ENCODE measurements at regions not wholly inside any gene's neighbourhood (a gene's known extent, or its start where the extent isn't known, plus 50 kb on each side); places are given as distances from the start of the nearest gene placed in this dataset.

GRCh38 chr5:86330736-86331135 is 287.0 kb upstream of the COX7C start:
- peaks cover 0 to 37% (median 11%) of the 10 kb centered on the region in 4 donors for H3K4me1 ChIP-seq
- H3K27me3 ChIP-seq = no peaks in the 10 kb centered on the region
- H3K36me3 ChIP-seq = no peaks in the 10 kb centered on the region
- 91 to 94% methylated on average over 2 of the region's 2 CpGs for WGBS, 2 donors
- TF ChIP-seq POLR2A (IDR thresholded peaks at IDR 0.05) (no peak), CTCF (IDR thresholded peaks at IDR 0.05) (no peak), POLR2AphosphoS5 (IDR thresholded peaks at IDR 0.05) (no peak), EP300 (IDR thresholded peaks at IDR 0.05) (no peak)
- H3K4me3 ChIP-seq = no peak overlapping the region
- H3K27ac ChIP-seq = no peak overlapping the region
- no peak for DNase-seq
- no peaks in the 10 kb centered on the region for H3K9me3 ChIP-seq
- intact Hi-C loops (cut with DNase I) = no loop called here

- 69 to 75% methylated on average over 1 of the region's 1 CpG for WGBS, 2 donors
- Histone ChIP-seq H3K27ac (peak overlapping the region in 2 of 4 donors; percentile 10 to 14), H3K4me1 (peaks cover 0 to 37% (median 11%) of the 10 kb centered on the region in 4 donors), H3K36me3 (no peaks in the 10 kb centered on the region), H3K4me3 (no peak overlapping the region), H3K27me3 (no peaks in the 10 kb centered on the region), H3K9me3 (no peaks in the 10 kb centered on the region)
- no peak for DNase-seq
- intact Hi-C loops (cut with DNase I) = no loop called here
- peak in 3 of 4 donors; percentile 14 to 83 (median 82) for TF ChIP-seq POLR2AphosphoS5 (IDR thresholded peaks at IDR 0.05)
- TF ChIP-seq EP300 (IDR thresholded peaks at IDR 0.05) = no peak
These were observed 284.9 kb upstream of the COX7C start for GRCh38 chr5:86332851-86333250.

- Histone ChIP-seq H3K9me3 (no peaks in the 10 kb centered on the region), H3K27ac (no peak overlapping the region), H3K27me3 (no peaks in the 10 kb centered on the region), H3K36me3 (no peaks in the 10 kb centered on the region), H3K4me3 (no peak overlapping the region), H3K4me1 (peaks cover 0 to 9% (median 0%) of the 10 kb centered on the region in 4 donors)
- TF ChIP-seq EP300 (IDR thresholded peaks at IDR 0.05) = no peak
- no peak for TF ChIP-seq POLR2A (IDR thresholded peaks at IDR 0.05)
- no peak for TF ChIP-seq CTCF (IDR thresholded peaks at IDR 0.05)
- TF ChIP-seq POLR2AphosphoS5 (IDR thresholded peaks at IDR 0.05) = no peak
- DNase-seq = no peak
- WGBS, 2 donors = 79 to 91% methylated on average over 10 of the region's 10 CpGs
- intact Hi-C loops (cut with DNase I) = no loop called here
These were observed 279.9 kb upstream of the COX7C start for GRCh38 chr5:86337667-86338460.

- TF ChIP-seq CTCF (IDR thresholded peaks at IDR 0.05) = no peak
- TF ChIP-seq POLR2AphosphoS5 (IDR thresholded peaks at IDR 0.05) = no peak
- TF ChIP-seq EP300 (IDR thresholded peaks at IDR 0.05) = no peak
- TF ChIP-seq POLR2A (IDR thresholded peaks at IDR 0.05) = no peak
These were observed 263.1 kb upstream of the COX7C start for GRCh38 chr5:86354664-86355063.

GRCh38 chr5:86360801-86361200 is 256.9 kb upstream of the COX7C start:
- Histone ChIP-seq H3K27me3 (no peaks in the 10 kb centered on the region), H3K4me1 (no peaks in the 10 kb centered on the region), H3K36me3 (no peaks in the 10 kb centered on the region), H3K4me3 (no peak overlapping the region), H3K9me3 (no peaks in the 10 kb centered on the region), H3K27ac (no peak overlapping the region)
- TF ChIP-seq EP300 (IDR thresholded peaks at IDR 0.05) = no peak
- no peak for TF ChIP-seq POLR2AphosphoS5 (IDR thresholded peaks at IDR 0.05)
- no peak for TF ChIP-seq POLR2A (IDR thresholded peaks at IDR 0.05)
- TF ChIP-seq CTCF (IDR thresholded peaks at IDR 0.05) = no peak
- no peak for DNase-seq
- 54 to 77% methylated on average over 1 of the region's 1 CpG for WGBS, 2 donors
- intact Hi-C loops (cut with DNase I) = no loop called here

More at GRCh38 chr5:86354664-86355063, 263.1 kb upstream of the COX7C start:
- Histone ChIP-seq H3K4me3 (no peak overlapping the region), H3K27ac (no peak overlapping the region), H3K4me1 (no peaks in the 10 kb centered on the region), H3K36me3 (no peaks in the 10 kb centered on the region), H3K9me3 (no peaks in the 10 kb centered on the region), H3K27me3 (no peaks in the 10 kb centered on the region)
- 39 to 58% methylated on average over 2 of the region's 2 CpGs for WGBS, 2 donors
- no peak for DNase-seq
- intact Hi-C loops (cut with DNase I) = no loop called here
